ENCODE measurements at regions not wholly inside any gene's neighbourhood (a gene's known extent, or its start where the extent isn't known, plus 50 kb on each side); places are given as distances from the start of the nearest gene placed in this dataset.

DNA sequence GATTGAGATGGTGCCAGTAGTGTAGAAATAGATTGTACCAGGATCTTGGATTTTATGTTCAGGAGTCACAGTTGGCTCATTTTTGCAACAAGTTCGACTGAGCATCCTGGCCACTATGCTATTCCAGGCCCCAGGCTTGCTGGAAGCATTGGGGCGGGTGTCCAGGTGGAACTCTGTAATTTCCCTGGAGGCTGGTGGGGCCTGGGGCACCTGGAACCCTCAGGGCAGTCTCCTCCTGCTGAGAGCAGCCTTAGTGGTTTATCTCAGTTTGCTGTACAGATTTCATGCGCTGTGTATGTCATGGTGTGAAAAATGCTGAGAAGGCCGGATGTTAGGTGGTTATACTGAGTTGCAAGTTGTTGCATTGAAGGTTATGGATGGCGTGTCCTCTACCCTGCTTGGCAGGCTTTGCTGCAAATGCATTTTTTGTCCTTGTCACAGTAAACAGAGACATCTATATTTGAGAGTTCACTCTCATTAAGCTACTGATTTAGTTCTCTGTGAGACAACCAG lies 135.1 kb upstream of the MYLIP start:
- DNase-seq (ENCODE audit: low read depth) = no peak

GRCh38 chr6:15990179-15990578 lies 138.7 kb upstream of the MYLIP start:
- DNase-seq (ENCODE audit: low read depth) = no peak

- no peak for DNase-seq (ENCODE audit: low read depth)
Measured at GRCh38 chr6:15989397-15989796, 139.5 kb upstream of the MYLIP start.

DNA sequence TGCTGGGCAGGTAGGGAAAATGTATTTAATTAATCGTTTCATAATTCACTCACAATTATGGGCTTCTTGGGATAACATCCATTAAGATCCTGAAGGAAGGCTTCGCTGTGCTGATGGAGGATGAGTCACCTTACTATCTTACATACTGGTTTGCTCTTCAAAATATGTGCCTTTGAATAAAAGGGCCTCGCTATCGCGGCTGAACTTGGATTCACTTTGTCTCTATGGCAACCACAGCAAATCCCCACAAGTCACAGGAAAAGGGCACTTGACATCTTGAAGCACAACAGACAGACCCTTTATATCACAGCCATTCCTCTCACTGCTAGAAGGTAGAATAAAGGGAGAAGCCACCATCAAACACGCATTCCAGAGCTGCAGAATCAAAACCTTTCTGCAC lies 141.3 kb upstream of the MYLIP start:
- DNase-seq (ENCODE audit: low read depth) = no peak

DNA sequence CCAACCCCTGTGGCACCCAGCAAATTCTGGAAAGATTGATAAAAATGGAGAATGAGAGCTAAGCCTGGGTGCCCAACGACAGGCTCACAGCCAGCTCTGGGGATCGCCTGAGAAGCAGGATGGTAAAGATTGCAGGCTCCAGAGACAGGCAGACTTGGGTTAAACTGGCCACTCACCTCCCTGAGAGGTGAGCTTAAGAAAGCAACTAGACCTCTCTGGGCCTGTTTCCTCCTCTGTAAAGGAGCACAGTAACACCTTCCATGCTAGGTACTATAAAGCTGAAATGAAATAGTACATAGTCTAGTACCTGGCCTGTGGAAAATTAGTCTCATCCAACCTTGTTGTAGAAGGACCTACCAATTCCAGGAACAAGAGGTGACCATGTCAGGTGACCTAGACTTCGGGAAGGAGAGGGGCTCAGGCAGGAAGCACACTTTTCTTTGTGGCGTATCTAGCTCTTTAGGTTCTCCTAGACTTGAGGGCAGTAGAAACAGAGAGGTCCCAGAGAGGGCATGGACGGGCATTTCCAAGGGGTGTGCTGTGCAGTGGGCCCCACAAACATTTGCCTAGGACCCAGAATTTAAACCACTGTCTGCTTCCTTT lies 142.8 kb upstream of the MYLIP start:
- DNase-seq (ENCODE audit: low read depth) = no peak

GRCh38 chr6:15985379-15985959 lies 143.4 kb upstream of the MYLIP start:
- DNase-seq (ENCODE audit: low read depth) = no peak

DNA sequence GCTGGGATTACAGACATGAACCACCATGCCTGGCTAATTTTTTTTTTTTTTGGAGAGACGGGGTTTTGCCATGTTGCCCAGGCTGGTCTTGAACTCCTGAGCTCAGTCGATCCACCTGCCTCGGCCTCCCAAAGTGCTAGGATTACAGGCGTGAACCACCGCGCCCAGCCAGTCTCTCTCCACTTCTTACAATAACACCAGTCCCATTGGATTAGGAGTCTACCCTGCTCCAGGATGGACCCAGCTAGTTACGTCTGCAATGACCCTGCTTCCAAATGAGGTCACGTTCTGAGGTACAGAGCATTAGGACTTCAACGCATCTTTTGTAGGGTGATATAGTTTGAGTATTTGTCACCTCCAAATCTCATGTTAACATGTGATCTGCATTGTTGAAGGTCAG lies 146.9 kb upstream of the MYLIP start:
- DNase-seq (ENCODE audit: low read depth) = no peak

DNA sequence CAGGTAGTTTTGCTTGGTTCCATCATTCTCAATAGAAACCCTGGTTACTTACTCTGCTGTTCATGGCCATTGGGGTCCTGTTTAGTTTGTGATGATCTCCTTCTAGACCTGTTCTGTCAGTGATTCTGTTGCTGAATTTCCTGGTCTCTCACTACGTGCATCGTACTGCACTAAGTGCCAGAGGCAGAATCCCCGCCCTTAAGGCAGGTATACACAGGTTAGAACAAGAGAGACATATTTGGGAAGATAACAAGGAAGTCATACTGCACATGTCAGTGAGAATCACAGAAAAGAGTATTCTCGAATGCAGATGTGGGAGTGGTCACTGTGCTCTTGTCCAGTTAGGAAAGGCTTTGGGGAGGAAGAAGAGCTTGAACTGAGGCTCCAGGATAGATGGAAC lies 148.1 kb upstream of the MYLIP start:
- DNase-seq (ENCODE audit: low read depth) = no peak

DNA sequence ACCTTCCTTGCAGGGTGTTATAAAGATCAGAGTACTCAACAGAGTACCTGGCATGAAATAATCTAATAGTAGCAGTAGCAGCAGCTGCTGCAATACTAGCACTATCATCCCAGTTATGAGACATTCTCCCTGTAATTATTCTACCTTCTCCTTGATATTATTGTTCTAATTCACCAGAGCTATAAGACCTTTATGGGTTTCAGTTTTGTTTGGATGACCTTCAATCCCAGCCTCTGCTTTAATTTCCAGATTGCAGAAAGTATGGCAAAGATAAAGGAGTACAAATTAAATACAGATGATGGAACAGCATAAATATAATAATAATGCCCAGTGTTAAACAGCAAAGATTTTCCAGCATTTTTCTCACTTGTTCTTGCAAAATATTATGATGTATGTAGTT lies 150.5 kb upstream of the MYLIP start:
- DNase-seq (ENCODE audit: low read depth) = no peak

GRCh38 chr6:15977050-15977449 lies 151.8 kb upstream of the MYLIP start:
- DNase-seq (ENCODE audit: low read depth) = no peak

GRCh38 chr6:15974817-15975216 lies 154.1 kb upstream of the MYLIP start:
- no peak for DNase-seq (ENCODE audit: low read depth)

- DNase-seq (ENCODE audit: low read depth) = no peak
Measured at GRCh38 chr6:15970517-15970916, 158.4 kb upstream of the MYLIP start.

DNA sequence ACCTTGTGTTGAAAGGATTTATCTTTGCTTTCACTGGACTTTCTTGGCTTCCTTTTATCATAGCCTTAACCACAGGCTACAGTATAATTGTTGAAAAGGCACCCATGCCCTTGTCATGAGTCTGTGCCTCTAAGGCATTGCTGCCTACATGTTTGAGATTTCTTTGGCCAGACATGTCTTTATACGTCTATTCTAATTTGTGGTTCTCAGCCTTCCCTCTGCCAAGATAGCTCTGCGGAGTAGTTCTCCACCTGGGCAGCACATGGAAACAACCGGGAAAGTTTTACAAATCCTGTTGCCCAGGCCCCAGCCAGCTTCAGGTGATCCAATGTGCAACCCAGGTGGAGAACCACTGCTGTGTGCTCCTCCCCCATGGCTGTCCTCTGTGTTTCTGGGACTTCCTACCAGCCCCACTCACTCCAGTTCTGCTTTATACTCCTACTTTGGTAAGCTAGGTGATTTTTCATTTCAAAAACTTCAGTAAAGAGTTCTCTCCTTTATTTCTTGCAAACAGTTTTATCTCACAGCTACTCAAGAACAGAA lies 159.6 kb upstream of the MYLIP start:
- no peak for DNase-seq (ENCODE audit: low read depth)

GRCh38 chr6:15968519-15968918 lies 160.4 kb upstream of the MYLIP start:
- no peak for DNase-seq (ENCODE audit: low read depth)

- no peak for DNase-seq (ENCODE audit: low read depth)
Measured at GRCh38 chr6:15966000-15966520, 162.8 kb upstream of the MYLIP start.

- no peak for DNase-seq (ENCODE audit: low read depth)
Measured at GRCh38 chr6:15962449-15962764, 166.5 kb upstream of the MYLIP start.

GRCh38 chr6:15961635-15962448 lies 167.0 kb upstream of the MYLIP start:
- no peak for DNase-seq (ENCODE audit: low read depth)

DNA sequence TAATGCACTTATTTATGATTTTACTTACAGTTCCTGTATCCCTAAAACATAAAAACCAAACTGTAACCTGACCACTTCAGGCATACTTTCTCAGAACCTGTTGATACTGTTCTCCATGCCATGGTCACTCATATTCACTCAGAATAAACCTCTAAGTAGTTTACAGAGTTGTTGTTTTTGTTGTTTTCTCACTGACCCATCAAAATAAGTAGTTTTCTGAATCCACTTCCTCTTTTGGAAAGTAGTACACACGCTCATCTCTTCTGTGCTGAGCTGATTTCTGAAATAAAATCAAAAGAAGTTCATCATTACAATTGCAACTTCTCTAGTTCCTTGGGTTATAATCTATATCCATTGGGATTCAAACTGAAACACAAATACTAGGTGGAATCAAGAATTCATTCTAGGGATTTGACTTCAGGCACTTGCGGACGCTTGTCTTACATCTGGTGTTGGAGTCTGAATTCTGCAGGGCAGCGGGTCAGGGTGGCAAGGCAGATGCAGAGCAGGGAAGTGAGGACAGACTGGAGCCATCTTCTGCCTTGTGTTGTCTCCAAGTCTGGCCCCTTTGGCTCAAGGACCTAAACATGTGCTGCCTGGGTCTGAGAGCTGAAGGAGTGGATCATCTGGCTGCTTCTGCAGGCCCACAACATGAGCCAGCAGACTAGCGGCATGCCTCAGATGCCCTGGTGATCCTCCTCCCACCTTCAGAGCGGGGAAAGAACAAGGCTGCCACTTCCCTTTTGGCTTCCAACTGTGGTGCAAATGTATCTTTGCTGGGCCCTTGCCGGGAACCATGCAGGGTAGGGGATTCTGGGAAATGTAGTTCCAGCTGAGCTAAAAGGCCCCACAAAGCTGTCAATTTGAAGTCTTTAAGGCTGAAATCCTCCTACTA lies 167.9 kb upstream of the MYLIP start:
- DNase-seq (ENCODE audit: low read depth) = no peak

DNA sequence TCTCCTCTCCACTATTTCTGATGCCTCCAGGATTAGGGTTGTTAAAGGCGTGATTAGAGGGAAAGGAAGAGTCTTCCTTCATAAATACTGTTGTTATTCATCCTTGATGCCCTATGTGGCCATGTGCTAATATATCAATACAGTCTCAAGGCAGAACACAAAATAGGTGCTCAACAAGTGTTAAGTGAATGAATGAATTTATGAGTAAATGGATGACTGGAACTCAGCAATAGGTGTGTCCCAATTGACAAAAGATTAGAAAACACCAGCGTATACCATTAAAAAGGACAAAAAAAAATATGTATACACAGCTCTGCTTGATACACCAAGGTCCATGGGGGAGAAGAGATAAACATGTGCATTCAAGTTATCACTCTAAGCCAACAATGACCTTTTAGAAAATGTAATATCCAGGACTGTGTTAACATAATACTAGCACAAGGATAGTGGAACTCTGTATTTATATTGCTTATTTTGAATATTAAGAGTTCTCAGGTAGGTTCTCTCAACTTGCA lies 171.2 kb upstream of the MYLIP start:
- DNase-seq (ENCODE audit: low read depth) = no peak

- no peak for DNase-seq (ENCODE audit: low read depth)
Measured at GRCh38 chr6:15956205-15957106, 172.4 kb upstream of the MYLIP start.

DNA sequence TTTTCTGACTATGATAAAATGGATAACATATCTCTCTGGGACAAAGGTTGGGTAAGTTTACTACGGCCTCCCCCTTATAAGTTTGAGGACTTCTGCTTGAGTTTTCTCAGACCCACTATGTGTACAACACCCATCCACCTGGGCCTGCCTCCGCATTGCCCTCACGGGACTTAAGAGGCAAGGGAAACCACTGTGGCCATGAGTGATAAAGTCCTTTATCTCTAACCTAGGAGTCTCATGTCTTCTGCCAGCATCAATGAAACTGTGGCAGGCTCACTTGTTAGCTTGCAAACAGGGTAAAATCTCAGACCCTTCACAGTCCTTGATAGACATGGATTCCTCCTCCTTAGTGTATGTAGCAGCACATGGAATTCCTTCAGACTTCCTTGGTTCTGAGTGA lies 173.4 kb upstream of the MYLIP start:
- DNase-seq (ENCODE audit: low read depth) = no peak
